ENCODE measurements at regions not wholly inside any gene's neighbourhood (a gene's known extent, or its start where the extent isn't known, plus 50 kb on each side); places are given as distances from the start of the nearest gene placed in this dataset.
"Not testable (repeated sequence)": the region's sequence is repeated elsewhere in the genome, so short reads cannot be mapped to it uniquely, and the experiment has no call there.

DNA sequence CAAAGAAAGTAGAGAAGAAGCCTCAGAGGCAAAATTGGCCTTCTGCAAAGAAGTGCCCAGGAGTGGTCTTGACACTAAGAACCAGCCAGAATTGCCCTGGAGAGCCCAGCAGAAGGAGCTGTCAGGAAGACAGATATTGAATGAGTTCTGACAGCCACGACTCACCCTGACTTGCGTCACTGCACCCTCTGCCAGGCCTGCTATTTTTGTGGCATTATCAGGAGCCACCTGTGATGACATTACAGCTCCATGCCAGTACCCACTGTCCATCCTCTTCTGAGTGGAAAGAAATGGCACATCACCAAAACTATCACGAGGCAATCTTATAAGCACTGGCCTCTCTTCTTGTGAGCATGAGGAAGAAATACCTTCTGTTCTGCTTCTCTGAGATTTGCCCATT is 67.7 kb downstream of the SMIM20 start:
- no peak for DNase-seq

DNA sequence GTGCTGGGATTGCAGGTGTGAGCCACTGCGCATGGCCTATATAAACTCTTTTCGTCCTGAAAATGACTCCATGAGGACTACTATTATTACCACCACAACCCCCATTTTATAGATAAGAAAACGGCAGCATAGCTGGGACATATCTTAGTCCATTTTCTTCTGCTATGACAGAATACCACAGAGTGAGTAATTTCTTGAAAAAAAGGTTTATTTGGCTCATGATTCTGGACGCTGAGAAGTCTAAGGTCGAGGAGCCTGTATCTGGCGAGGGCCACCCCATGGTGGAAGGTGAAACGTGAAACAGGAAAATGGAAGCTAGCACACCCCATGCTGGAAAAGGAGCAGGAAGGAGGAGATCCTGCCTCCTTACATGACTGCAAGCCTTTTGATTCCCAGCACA is 68.9 kb downstream of the SMIM20 start:
- no peak for DNase-seq

GRCh38 chr4:25984266-25984665 is 70.2 kb downstream of the SMIM20 start:
- DNase-seq: no peak

- DNase-seq: no peak
Measured at GRCh38 chr4:25984796-25985195, 70.8 kb downstream of the SMIM20 start.

- no peak for DNase-seq
Measured at GRCh38 chr4:25986807-25987206, 72.8 kb downstream of the SMIM20 start.

DNA sequence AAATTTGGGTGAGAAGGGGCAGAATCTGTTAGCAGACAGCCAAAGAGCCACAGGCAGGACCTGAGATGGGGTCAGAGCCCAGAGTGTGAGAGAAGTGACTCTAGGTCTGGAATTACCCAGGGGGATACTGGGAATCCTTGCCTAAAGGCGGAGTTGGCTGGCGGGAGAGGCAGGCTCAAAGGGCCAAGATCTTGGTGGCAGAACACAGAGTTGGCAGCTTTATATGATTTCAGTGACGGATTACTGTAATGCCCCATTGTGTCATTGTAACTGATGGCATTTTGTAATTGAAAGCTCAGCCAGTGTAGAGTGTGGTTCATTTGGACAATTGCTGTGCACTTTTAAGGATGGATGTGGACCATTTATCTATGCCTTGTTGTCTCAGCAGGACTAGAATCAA is 77.3 kb downstream of the SMIM20 start:
- DNase-seq: no peak

DNA sequence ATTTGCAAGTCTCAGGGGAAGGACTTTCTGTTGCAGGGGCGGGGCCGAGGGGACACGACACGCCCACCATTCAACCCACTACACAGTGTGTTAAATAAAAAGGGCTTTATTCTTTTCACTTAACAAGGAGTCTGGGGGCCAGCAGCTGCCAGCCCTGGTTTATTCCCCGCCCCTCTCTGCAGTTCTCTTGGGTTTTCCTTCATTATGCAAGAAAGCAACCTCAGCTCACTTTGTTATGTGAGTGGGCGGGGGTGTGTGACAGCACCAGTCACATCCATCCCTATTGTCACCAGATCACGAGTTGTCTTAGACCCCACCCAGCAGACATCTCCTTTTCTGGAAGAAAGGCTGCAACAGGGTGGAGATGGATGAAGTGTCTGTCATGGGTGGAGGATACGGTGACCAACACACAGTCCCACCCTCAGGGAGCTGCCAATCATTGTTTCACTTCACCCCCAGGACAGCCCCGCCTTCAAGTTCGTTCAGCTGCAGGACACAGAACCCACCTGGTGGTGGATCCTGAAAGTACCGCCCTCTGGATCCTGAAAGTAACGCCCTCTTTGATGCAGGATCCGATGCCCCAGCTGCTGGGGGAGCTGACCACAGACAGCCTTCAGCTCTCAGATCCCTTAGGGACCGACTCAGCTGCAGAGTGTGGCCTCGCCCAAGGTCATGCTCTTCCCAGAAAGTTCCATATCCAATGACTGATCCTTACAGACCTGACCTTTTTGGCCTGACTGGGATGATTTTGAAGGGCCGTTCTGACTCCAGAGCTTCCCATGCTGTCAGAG is 79.6 kb downstream of the SMIM20 start:
- DNase-seq: no peak

DNA sequence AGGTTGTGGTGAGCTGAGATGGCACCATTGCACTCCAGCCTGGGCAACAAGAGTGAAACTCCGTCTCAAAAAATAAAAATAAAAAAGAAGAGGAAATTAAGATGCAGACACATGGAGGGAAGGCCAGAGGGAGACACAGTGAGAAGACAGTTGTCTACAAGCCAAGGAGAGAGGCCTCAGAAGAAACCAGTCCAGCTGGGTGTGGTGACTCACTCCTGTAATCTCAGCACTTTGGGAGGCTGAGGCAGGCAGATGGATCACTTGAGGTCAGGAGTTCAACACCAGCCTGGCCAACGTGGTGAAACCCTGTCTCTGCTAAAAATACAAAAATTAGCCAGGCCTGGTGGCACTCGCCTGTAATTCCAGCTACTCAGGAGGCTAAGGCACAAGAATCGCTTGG is 80.6 kb downstream of the SMIM20 start:
- DNase-seq: not testable (repeated sequence)

- DNase-seq: no peak
Measured at GRCh38 chr4:26000274-26000950, 86.4 kb downstream of the SMIM20 start.

DNA sequence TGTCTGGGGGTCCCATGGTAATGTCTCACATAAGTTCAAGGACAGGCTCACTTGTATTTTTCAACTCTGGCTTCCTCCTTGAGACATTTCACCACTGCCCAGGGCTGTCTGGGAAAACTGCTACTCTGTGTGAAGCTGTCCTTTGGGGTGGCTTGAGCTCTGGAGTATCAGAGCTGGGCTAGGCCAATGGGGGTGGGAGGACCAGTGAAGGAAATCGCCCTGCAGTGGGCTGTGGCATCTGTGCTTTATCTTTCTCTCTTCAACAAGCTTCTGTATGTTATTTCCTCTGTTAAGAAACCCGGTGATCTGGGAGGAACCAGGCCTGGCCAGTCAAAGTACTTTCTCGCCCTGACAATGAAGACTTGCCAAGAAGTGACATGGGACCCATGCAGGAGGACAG is 87.4 kb downstream of the SMIM20 start:
- no peak for DNase-seq

GRCh38 chr4:26001816-26002215 is 87.8 kb downstream of the SMIM20 start:
- DNase-seq: no peak

- DNase-seq: no peak
Measured at GRCh38 chr4:26003056-26003455, 89.0 kb downstream of the SMIM20 start.

GRCh38 chr4:26004290-26004689 is 90.3 kb downstream of the SMIM20 start:
- no peak for DNase-seq

- DNase-seq: no peak
Measured at GRCh38 chr4:26005764-26006163, 91.7 kb downstream of the SMIM20 start.

DNA sequence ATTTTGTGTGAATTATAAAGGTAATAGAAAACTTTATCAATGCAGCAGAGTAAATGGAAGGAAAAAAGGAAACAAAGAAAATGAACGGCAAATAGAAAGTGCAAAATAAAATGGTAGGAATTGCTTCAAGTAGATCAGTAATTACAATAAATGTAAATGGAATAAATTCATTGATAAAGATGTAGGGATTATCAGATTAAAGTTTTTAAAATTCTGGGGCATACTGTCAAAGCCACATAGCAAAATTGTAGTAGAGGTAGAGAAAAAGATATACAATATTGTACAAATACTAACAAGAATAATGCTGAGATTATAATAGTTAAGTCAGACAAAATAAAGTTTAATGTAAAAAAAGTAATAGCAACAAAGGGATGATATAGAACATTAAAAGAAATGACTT is 94.7 kb downstream of the SMIM20 start:
- DNase-seq: no peak

GRCh38 chr4:26009502-26009901 is 95.5 kb downstream of the SMIM20 start:
- DNase-seq: no peak

DNA sequence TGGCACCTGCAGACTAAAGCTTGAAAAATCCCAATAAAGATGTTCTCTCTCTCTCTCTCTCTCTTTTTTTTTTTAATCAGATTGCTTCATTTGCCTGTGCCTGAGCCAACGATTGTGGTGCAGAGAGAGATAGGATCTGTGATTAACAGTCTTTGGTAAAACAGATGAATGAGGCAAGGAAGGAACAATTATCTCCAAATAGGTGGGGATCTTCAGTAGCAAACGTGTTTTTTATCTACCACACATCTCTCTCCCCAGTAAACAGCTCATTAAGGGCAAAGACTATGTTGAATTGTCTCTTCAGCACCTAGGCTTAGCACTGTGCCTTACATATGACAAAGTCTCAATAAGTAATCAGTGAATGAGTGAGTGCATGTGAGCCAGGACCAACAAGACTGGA is 96.3 kb downstream of the SMIM20 start:
- no peak for DNase-seq

DNA sequence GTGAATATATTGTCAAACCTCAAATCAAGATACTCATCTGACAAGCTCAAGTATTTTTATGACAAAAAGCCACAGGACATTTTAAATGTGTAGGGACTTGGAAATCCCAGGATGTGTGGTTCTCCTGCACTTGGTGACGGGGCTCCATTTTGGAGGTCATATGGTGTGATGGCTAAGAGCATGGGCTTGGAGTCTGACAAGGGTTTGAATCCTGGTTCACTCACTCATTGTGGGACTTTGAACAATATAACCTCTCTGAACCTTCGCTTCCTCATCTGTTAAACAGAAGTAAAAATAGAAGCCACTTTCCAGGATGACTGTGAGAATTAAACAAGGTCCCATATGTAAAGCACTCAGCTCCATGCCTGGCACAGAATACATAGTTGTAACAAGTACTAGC is 99.6 kb downstream of the SMIM20 start:
- DNase-seq: no peak

GRCh38 chr4:26015133-26015651 is 101.2 kb downstream of the SMIM20 start:
- no peak for DNase-seq

DNA sequence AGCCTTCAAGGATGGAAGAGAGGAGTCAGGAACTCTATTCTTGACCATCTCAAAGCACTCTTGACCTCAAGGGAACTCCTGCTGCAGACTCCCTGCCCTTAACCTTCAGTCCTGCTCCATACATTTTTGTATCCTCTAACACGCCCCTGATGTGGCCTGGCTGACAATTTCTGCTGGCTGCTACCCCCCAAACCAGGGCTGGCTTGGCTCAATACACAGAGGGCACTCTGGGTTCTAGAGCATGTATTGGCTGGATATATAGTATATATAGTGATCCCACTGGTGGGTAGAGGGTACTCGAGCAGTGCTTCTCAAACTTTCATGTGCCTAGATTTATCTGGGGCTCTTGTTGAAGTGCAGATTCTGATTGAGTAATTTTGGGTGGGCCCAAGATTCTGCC is 101.9 kb downstream of the SMIM20 start:
- no peak for DNase-seq

DNA sequence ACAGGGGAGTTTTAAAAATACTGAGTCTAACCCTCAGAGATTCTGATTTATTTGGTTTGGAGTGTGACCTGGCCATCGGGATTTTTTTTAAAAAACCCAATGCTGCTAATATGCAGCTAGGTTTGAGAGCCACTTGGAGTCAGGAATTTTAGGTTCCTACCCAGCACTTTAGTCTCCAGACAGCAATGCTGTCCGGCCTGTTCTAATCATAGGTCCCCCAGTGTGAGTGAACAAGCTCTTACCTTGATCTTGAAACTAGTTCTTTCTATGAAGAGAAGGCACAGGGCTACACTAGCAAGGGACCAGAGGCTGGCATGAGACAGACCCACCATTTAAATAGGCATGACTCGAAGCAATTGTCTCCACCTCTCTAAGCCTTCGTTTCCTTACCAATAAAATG is 103.5 kb downstream of the SMIM20 start:
- DNase-seq: no peak

DNA sequence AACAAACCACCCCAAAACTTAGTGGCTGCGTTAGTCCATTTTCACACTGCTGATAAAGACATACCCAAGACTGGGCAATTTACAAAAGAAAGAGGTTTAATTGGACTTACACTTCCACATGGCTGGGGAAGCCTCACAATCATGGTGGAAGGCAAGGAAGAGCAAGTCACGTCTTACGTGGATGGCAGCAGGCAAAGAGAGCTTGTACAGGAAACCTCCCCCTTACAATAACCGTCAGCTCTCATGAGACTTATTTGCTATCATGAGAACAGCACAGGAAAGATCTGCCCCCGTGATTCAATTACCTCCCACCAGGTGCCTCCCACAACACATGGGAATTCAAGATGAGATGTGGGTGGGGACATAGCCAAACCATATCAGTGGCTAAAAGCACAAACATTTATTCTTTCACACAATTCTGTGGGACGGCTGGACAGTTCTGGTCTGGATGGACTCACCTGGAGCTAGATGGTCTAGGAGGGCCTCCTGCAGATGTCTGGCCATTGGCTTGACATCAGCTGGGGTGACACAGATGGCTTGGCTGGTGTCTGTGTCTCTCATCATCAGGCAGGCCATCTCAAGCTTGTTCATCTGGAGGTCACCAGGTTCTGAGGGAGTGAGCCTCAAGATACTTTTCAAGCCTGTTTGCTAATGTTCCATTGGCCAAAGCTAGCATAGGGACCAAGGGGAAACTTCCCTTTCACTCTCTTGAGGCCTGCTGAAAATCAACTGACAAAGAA is 104.1 kb downstream of the SMIM20 start:
- not testable (repeated sequence) for DNase-seq

DNA sequence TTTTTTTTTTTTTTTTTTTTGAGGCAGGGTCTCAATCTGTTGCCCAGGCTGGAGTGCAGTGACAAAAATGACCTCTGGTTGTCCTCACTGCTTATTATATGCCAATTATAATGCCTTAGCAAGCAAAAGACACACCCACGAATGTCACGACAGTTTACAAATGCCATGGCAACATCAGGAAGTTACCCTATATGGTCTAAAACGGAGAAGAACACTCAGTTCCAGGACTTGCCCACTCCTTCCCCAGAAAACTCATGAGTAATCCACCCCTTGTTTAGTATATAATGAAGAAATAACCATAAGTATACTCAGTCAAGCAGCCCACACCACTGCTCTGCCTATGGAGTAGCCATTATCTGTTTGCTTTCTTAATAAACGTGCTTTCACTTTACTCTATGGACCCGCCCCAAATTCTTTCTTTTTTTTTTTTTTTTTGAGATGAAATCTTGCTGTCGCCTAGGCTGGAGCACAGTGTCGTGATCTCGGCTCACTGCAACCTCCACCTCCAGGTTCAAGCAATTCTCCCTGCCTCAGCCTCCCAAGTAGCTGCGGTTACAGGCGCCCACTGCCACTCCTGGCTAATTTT is 106.2 kb downstream of the SMIM20 start:
- no peak for DNase-seq

Measured in stimulated activated naive CD4-positive, alpha-beta T cell (primary cell).